ENCODE measurements at regions not wholly inside any gene's neighbourhood (a gene's known extent, or its start where the extent isn't known, plus 50 kb on each side); places are given as distances from the start of the nearest gene placed in this dataset.

DNA sequence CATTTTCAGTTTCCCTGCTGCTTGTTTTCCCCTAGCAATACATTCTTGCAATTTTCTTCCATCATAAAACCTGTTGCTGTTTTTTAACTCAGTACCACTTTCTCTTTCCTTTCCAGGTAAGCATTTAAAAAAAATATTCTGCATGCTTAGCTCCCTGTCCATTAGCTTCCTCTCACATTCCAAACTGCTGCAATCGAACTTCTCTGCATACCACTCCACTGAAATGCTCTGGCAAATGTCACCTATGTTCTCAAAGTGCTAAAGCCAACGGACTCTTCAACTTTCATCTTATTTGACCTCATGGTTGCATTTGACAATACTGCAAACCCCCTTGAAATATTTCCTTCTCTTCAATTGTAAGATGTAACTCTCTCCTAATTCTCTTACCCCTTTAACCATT, 192.7 kb downstream of the ANAPC10 start:
- no peak for TF ChIP-seq POLR2AphosphoS5 (IDR thresholded peaks at IDR 0.05; ENCODE audit: low read depth, low read length)
- no peak for TF ChIP-seq POLR2A (IDR thresholded peaks at IDR 0.05; ENCODE audit: low read depth, low read length)
- no peak for TF ChIP-seq TAF1 (IDR thresholded peaks at IDR 0.05; ENCODE audit: borderline replicate concordance, low read depth, low read length)
- no peak for DNase-seq (ENCODE audit: insufficient read length)
- FAIRE-seq: no peak

DNA sequence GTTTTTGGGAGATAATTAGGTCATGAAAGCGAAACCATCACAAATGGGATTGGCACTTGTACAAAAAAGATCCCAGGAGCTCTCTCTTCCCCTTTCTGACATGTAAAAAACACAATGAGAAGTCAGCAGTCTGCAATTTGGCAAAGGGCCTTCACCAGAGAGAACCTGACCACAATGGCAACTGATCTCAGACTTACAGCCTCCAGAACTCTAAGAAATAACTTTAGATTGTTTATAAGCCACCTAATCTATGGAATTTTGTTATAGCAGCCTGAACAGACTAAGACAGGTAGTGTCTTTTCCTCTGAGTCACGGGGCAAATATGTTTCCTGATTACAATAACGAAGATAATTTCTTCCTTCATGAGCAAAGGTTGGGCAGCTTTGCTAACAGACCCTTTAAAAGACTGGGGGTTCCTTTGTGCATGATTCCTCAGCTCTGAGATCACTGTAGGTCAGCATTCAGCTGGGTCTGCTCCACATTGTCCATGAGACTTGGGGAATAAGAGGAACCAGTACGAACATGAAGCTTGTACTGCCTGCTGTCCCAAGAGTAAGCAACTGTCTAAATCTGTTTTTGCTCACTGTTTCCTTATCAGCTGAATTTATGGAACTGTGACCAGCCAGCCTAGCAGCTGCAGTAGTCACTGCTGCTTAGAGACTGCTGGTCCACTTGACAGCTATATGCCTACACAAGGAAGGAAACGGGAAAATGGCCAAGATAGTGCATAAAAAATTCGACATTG, 191.6 kb downstream of the ANAPC10 start:
- peak; percentile 62 for FAIRE-seq
- TF ChIP-seq POLR2AphosphoS5 (IDR thresholded peaks at IDR 0.05; ENCODE audit: low read depth, low read length): no peak
- no peak for TF ChIP-seq POLR2A (IDR thresholded peaks at IDR 0.05; ENCODE audit: low read depth, low read length)
- TF ChIP-seq TAF1 (IDR thresholded peaks at IDR 0.05; ENCODE audit: borderline replicate concordance, low read depth, low read length): no peak
- no peak for DNase-seq (ENCODE audit: insufficient read length)

DNA sequence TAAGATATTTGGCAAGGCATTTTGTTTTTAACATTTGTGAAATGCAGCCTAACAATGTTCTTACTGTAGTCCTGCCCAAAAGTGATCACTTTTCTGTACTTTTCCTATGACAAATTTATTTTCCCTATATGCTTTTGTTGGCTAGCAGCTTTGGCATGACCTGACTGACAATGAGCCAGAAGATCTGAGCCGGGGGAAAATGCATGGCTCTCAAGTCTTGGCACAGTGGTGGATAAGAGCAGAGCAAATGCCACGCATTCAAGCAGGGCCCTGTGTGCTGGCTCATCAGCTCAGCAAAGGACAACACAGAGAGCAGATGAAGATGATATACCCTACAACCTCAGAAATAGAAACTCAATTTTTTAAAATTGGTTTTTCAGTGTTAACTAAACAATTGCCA, 187.3 kb downstream of the ANAPC10 start:
- no peak for DNase-seq (ENCODE audit: insufficient read length)
- FAIRE-seq: no peak
- TF ChIP-seq POLR2A (IDR thresholded peaks at IDR 0.05; ENCODE audit: low read depth, low read length): no peak

Measured in GM12892 (cell line).